GM18502 (cell line): ENCODE measurements at regions not wholly inside any gene's neighbourhood (a gene's known extent, or its start where the extent isn't known, plus 50 kb on each side); places are given as distances from the start of the nearest gene placed in this dataset.
"Not testable (repeated sequence)": the region's sequence is repeated elsewhere in the genome, so short reads cannot be mapped to it uniquely, and the experiment has no call there.

Experiments used
- ATAC-seq: cut with Tn5 transposase; IDR thresholded peaks from one replicate; pipeline ENCODE4 v1.9.1; 2021; ENCODE audit warnings: mild to moderate bottlenecking; ENCODE audit not compliant: unreplicated experiment, poor library complexity

DNA sequence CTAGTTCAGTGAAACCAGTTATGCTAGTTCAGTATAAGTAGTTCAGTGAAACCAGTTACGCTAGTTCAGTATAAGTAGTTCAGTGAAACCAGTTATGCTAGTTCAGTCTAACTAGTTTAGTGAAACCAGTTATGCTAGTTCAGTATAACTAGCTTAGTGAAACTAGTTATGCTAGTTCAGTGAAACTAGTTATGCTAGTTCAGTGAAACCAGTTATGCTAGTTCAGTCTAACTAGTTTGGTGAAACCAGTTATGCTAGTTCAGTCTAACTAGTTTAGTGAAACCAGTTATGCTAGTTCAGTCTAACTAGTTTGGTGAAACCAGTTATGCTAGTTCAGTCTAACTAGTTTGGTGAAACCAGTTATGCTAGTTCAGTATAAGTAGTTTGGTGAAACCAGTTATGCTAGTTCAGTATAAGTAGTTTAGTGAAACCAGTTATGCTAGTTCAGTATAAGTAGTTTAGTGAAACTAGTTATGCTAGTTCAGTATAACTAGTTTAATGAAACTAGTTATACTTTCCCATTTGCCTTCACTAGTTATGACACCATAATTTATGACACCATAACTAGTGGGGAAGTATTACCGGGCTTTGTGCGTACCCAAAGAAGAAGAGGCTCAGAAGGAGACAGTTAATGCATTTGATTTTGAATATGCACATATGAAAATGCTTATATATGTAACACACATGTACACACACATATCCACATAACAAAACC is 662.5 kb downstream of the QKI start:
- not testable (repeated sequence) for ATAC-seq

GRCh38 chr6:164075981-164076615 is 661.6 kb downstream of the QKI start:
- no peak for ATAC-seq

GRCh38 chr6:164072240-164072666 is 657.7 kb downstream of the QKI start:
- ATAC-seq: no peak

GRCh38 chr6:164069350-164069990 is 655.0 kb downstream of the QKI start:
- no peak for ATAC-seq

GRCh38 chr6:164068527-164068926 is 654.0 kb downstream of the QKI start:
- ATAC-seq: no peak

DNA sequence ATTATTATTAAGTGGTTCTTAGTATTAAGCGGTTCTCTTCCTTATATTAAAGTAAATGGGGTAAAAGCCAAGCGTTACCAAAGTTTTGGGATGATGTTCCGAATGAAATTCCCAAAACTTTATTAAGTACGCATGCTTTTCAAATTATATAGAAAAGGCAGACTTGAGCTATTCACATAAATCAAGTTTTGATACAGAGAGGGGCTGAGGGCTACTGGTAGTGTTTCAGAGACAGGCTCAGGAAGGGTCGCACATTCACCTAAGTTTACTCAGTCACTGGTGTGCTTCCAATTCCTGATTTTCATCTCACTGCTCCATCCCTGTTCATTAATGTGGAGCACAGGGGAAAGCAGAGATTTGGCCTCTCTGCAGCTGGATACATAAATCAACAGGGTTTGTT is 652.2 kb downstream of the QKI start:
- no peak for ATAC-seq

- no peak for ATAC-seq
These were observed 651.8 kb downstream of the QKI start for GRCh38 chr6:164066335-164066734.

DNA sequence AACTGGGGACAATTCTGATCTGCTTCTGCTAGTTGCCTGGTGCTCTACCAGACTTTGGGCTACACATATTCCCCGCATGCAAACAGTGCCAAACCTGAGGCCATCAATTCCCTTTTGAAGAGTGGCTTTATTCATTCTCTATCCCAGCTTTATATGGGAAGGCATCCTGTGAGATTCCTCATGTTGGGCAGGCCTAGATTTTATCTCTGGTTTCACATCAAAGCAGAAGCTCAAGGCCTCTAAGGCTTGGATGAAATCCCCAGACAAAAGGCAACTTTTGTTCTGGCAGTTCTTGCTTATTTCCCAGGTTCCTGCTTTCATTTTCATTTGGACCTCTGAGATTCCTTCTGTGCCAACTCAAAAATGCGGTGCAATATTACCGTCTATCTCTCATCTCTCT is 648.8 kb downstream of the QKI start:
- ATAC-seq: no peak

- ATAC-seq: no peak
These were observed 648.4 kb downstream of the QKI start for GRCh38 chr6:164062872-164063271.

- ATAC-seq: no peak
These were observed 643.4 kb downstream of the QKI start for GRCh38 chr6:164057876-164058275.

DNA sequence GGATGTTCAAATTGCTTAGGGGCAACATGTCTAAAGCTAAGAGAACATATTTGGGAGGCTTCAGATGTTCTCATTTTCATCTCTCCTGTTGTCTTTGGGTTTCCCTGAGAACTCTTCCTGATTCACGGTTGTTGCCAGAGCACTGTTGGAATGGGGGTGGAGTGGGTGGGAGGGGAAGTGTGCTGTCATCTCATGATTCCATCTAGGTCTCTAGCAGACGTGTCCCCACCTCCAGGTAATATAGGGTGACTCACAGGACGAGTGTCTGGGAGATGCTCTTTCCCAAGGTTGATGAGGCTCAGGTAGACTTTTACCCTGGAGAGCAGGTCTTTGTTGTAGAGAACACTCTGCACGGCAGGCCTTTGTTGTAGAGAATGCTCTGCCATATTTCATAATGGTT is 636.9 kb downstream of the QKI start:
- no peak for ATAC-seq

GRCh38 chr6:164049517-164049988 is 635.0 kb downstream of the QKI start:
- ATAC-seq: no peak

DNA sequence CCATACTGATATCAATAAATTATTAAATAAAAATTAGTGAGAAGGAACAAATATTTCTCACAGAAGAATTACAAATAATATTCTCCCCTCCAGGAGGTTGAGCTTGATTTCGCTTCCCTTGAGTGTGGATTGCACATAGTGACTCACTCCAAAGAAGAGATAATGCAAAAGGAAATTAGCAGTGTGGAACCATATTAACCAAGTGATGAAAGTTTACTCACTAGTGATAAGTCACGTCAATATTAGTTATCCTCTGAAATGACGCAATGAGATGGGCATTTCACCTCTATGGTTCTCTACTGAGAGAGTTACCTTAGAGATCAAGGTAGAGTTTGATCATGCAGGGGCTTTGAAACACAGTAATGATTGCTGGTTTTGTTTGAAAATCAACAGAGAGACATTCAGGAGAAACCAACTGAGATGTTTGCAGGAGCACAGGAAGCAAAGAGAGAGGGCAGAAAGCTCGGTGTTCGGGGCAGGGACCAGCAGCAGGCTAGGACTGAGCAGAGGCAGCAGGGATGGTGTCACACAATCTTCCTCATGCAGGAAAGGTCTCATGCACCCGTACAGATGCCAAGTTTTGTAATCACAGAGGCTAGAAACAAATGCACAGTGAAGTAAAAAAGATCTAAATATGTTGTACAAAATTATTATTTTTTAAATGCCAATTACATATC is 634.5 kb downstream of the QKI start:
- ATAC-seq: no peak

- no peak for ATAC-seq
These were observed 630.6 kb downstream of the QKI start for GRCh38 chr6:164045082-164045481.

DNA sequence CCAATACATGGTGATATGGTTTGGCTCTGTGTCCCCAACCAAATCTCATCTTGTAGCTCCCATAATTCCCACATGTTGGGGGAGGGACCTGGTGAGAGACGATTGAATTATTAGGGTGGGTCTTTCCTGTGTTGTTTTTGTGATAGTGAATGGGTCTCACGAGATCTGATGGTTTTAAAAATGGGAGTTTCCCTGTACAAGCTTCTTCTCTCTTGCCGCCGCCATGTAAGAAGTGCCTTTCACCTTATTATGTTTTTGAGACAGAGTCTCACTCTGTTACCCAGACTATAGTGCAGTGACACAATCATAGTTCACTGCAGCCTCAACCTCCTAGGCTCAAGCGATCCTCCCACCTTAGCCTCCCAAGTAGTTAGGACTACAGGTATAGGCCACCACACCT is 629.1 kb downstream of the QKI start:
- not testable (repeated sequence) for ATAC-seq

DNA sequence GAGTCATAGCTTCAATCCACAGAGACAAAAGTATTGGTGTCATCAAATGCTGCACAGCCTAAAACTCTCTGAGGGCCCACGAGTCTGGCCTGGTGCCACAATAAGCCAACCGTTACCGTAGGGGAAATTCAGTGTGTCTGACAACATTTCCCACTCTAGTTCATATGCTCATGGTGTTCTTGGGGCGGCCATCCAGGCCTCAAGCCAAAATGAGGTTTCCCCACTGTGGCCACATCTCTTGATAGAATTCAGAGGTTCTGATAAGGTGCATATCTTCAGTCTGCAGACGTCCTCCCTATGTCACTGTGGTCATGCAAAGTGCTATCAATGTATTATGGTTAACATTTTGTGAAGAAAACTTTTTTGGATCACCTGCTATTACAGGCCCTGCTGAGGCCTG is 627.7 kb downstream of the QKI start:
- no peak for ATAC-seq

- ATAC-seq: no peak
These were observed 626.5 kb downstream of the QKI start for GRCh38 chr6:164040994-164041393.

DNA sequence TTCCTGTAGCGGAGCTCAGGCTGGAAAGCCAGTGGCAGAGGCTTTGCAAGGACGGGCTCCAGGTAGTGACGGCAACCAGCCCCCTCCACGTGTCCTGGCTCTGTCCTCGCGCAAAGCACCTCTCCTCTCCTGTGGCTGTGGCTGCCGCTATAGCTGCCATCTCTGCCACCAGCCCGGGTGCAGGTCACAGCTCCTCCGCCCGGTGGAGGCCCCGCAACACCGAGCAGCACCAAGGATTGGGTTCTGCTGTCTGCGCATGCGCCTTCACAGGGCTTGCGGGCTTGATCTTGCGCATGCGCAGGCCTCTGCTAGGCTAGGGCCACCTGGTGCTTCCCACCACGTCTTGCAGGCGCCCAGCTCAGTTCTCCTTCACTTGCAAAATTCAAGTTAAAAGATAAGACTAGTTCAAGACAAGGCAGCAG is 625.4 kb downstream of the QKI start:
- no peak for ATAC-seq

GRCh38 chr6:164037171-164037870 is 622.8 kb downstream of the QKI start:
- ATAC-seq: no peak

GRCh38 chr6:164035900-164036485 is 621.5 kb downstream of the QKI start:
- ATAC-seq: no peak
